ENCODE measurements at regions not wholly inside any gene's neighbourhood (a gene's known extent, or its start where the extent isn't known, plus 50 kb on each side); places are given as distances from the start of the nearest gene placed in this dataset.
"Not testable (repeated sequence)": the region's sequence is repeated elsewhere in the genome, so short reads cannot be mapped to it uniquely, and the experiment has no call there.

DNA sequence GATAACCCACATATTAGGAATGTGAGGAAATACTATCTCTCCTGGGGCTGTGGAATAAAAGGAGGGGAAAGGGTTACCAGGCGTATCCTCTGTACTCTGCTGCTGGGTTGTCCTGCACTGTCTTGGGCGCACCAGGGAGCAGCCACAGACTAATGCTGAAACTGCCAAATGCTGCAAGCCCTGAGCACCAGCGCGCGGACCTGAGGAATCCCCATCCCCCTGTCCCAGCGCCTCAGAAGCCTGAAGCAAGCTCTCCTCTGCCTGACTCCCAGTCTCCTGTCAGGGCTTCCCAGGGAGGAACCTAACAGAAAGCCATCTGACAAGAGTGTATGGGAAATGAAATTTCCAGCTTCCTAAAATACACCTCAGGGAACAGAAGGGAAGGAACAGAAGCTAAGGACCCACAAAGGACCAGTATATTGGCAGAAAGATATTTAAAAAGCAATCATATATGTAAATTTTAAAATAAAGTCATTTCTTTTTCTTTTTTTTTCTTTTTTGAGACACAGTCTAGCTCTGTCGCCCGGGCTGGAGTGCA lies 158.3 kb upstream of the C2CD4B start:
- H3K9me3 Mint-ChIP-seq, result no peaks in the 10 kb centered on the region
- H3K27ac Mint-ChIP-seq, result no peak overlapping the region
- H3K4me3 Mint-ChIP-seq, result no peak overlapping the region
- no peaks in the 10 kb centered on the region for H3K36me3 Mint-ChIP-seq (ENCODE audit: low read depth)
- peaks cover 10% of the 10 kb centered on the region for H3K27me3 Mint-ChIP-seq (ENCODE audit: low read depth)
- no peaks in the 10 kb centered on the region for H3K4me1 Mint-ChIP-seq (ENCODE audit: low read depth)

DNA sequence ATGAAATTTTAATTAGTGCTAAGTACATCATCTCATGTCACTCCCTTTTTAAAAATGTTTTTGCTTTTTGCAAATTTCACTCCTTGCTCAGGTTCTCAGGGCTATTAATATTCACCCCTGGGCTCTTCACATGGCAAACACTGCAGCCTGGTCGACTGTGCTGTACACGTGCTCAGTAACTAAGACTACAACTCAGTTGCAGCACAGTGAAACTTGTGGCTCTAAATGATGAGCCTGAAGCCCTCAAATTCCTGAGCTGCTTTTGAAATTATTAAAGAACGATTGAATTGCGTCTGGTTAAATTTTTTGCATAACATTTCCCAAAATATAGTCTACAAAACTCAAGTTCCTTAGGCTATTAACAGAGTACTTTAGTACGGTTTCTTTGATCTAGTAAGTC lies 159.3 kb upstream of the C2CD4B start:
- no peak overlapping the region for H3K4me3 Mint-ChIP-seq
- H3K4me1 Mint-ChIP-seq (ENCODE audit: low read depth), result no peaks in the 10 kb centered on the region
- H3K36me3 Mint-ChIP-seq (ENCODE audit: low read depth), result no peaks in the 10 kb centered on the region
- H3K27me3 Mint-ChIP-seq (ENCODE audit: low read depth), result peaks cover 10% of the 10 kb centered on the region
- no peaks in the 10 kb centered on the region for H3K9me3 Mint-ChIP-seq
- H3K27ac Mint-ChIP-seq, result no peak overlapping the region

DNA sequence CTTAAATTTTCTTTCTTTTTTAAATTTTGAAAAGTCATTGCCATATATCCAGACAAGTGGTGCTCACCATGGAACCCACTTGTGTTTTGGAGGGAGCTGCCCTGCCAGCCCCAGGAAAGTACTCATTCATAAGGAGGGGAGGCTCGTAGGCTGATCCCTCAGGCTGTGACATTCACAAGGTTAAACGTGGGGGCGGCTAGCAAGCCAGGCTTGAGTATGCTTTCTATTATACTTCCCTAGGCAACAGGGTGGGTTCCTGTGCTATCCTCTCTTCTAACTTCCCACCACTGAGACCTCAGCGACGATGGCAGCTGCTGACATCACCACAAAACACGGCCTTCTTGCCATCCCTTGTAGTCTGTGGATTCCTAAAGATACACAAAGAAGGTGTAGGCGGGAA lies 160.5 kb upstream of the C2CD4B start:
- Mint-ChIP-seq H3K36me3 (ENCODE audit: low read depth) (no peaks in the 10 kb centered on the region), H3K9me3 (no peaks in the 10 kb centered on the region), H3K4me3 (no peak overlapping the region), H3K27ac (no peak overlapping the region), H3K4me1 (ENCODE audit: low read depth) (no peaks in the 10 kb centered on the region), H3K27me3 (ENCODE audit: low read depth) (peaks cover 10% of the 10 kb centered on the region)

DNA sequence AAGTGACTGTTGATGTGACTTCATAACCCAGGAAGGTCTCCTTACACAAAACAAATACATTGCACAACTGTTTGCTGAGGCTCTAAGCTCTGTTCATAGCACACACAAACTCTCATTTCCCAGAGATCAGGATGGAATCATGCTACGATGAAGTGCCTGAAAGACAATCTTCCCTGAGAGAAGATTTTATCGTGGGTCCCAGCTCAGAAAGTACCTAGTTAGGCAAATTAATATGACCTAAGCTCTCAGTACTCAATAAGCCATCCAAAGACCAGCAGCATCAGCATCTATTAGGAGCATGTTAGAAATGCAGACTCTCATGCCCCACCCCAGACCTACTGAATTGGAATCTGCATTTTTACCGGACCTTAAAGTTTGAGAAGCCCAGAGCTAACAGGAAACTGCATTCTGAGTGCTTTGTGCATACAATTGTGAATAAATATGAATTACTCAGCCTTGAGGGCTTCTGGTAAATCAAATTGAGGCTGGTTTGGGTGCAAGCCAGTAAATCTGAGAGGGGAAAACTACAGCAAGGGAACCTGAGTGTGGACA lies 161.5 kb upstream of the C2CD4B start:
- no peaks in the 10 kb centered on the region for H3K36me3 Mint-ChIP-seq (ENCODE audit: low read depth)

DNA sequence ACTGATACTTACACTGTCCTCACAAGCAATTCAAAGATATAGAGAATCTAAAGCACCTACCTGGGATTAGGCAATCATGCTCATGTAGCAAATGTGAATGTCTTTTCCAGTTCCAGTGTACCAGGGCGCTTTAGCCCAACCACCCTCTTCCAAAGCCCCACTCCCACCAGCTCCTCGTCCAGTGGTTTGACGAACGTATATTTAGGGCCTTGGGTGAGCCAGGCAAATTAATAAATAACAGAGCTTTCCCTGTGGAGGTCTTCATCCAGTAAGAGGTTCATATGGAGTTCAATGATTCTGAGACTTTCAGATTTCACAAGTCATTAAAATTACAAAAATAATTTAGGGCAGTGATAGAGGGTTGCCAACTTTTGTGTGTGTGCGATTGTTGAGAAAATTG lies 162.3 kb upstream of the C2CD4B start:
- H3K27ac Mint-ChIP-seq, result no peak overlapping the region

More for the DNA sequence above, 161.5 kb upstream of the C2CD4B start:
- H3K27ac Mint-ChIP-seq, result no peak overlapping the region
- no peaks in the 10 kb centered on the region for H3K9me3 Mint-ChIP-seq
- H3K4me3 Mint-ChIP-seq, result no peak overlapping the region
- H3K27me3 Mint-ChIP-seq (ENCODE audit: low read depth), result peaks cover 10% of the 10 kb centered on the region
- H3K4me1 Mint-ChIP-seq (ENCODE audit: low read depth), result no peaks in the 10 kb centered on the region

DNA sequence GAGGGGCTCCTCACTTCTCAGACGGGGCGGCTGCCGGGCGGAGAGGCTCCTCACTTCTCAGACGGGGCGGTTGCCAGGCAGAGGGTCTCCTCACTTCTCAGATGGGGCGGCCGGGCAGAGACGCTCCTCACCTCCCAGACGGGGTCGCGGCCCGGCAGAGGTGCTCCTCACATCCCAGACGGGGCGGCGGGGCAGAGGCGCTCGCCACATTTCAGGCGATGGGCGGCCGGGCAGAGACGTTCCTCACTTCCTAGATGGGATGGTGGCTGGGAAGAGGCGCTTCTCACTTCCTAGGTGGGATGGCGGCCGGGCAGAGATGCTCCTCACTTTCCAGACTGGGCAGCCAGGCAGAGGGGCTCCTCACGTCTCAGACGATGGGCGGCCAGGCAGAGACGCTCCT lies 167.4 kb upstream of the C2CD4B start:
- H3K27me3 Mint-ChIP-seq (ENCODE audit: low read depth); H3K4me1 Mint-ChIP-seq (ENCODE audit: low read depth); H3K27ac Mint-ChIP-seq; H3K36me3 Mint-ChIP-seq (ENCODE audit: low read depth); H3K9me3 Mint-ChIP-seq; H3K4me3 Mint-ChIP-seq: not testable (repeated sequence)

More for the DNA sequence above, 162.3 kb upstream of the C2CD4B start:
- Mint-ChIP-seq H3K36me3 (ENCODE audit: low read depth) (no peaks in the 10 kb centered on the region), H3K27me3 (ENCODE audit: low read depth) (peaks cover 10% of the 10 kb centered on the region), H3K4me3 (no peak overlapping the region), H3K4me1 (ENCODE audit: low read depth) (no peaks in the 10 kb centered on the region), H3K9me3 (no peaks in the 10 kb centered on the region)

DNA sequence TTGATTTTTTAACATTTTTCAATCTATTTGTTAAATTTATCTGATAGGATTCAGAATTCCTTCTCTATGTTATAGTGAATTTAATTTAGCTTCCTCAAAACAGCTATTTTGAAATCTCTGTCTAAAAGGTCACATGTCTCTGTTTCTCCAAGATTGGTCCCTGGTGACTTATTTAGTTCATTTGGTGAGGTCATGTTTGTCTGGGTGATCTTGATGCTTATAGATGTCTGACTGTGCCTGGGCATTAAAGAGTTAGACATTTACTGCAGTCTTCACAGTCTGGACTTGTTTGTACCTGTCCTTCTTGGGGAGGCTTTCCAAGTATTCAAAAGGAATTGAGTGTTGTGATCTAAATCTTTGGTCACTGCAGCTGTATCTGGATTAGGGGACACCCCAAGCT lies 169.5 kb upstream of the C2CD4B start:
- H3K27ac Mint-ChIP-seq, result no peak overlapping the region
- H3K27me3 Mint-ChIP-seq (ENCODE audit: low read depth), result peaks cover 4% of the 10 kb centered on the region
- no peaks in the 10 kb centered on the region for H3K4me1 Mint-ChIP-seq (ENCODE audit: low read depth)
- no peak overlapping the region for H3K4me3 Mint-ChIP-seq
- no peaks in the 10 kb centered on the region for H3K9me3 Mint-ChIP-seq
- H3K36me3 Mint-ChIP-seq (ENCODE audit: low read depth), result no peaks in the 10 kb centered on the region

DNA sequence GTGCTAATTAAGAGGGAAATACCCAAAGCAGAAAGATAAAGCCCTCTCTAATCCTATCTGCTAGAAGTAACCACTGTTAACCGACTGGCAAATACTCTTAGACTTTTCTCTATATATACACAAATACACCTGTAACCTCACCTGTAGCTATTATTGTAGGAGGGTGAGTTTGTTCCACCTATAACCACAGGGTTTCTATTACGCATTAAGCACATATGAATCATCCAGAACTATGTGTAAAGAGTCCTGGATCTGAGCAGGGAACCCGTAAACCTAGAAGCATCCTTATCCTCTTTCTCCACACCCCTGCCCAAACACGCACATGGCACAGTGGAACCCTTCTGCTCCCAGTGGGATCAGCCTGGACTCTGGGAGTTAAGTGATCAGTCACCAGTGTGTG lies 172.8 kb upstream of the C2CD4B start:
- no peaks in the 10 kb centered on the region for H3K36me3 Mint-ChIP-seq (ENCODE audit: low read depth)
- no peak overlapping the region for H3K4me3 Mint-ChIP-seq
- no peaks in the 10 kb centered on the region for H3K9me3 Mint-ChIP-seq
- no peak overlapping the region for H3K27ac Mint-ChIP-seq
- no peaks in the 10 kb centered on the region for H3K4me1 Mint-ChIP-seq (ENCODE audit: low read depth)
- H3K27me3 Mint-ChIP-seq (ENCODE audit: low read depth), result peaks cover 4% of the 10 kb centered on the region

DNA sequence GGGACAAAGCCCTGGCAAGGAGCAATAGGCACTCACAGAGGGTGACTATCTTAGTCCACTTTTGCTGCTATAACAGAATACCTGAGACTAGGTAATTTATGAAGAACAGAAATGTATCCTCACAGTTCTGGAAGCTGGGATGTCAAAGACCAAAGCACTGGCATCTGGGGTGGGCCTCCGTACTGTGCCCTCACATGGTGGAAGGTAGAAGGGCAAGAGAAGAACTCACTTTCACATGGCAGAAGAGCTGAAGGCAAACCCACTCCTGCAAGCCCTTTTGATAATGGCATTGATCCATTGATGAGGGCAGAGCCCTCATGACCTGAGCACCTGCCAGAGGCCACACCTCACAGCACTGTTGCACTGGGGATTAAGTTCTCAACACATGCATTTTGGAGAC lies 173.4 kb upstream of the C2CD4B start:
- H3K27ac Mint-ChIP-seq, result no peak overlapping the region
- H3K4me1 Mint-ChIP-seq (ENCODE audit: low read depth), result no peaks in the 10 kb centered on the region
- H3K36me3 Mint-ChIP-seq (ENCODE audit: low read depth), result no peaks in the 10 kb centered on the region
- H3K4me3 Mint-ChIP-seq, result no peak overlapping the region
- peaks cover 4% of the 10 kb centered on the region for H3K27me3 Mint-ChIP-seq (ENCODE audit: low read depth)
- H3K9me3 Mint-ChIP-seq, result no peaks in the 10 kb centered on the region

DNA sequence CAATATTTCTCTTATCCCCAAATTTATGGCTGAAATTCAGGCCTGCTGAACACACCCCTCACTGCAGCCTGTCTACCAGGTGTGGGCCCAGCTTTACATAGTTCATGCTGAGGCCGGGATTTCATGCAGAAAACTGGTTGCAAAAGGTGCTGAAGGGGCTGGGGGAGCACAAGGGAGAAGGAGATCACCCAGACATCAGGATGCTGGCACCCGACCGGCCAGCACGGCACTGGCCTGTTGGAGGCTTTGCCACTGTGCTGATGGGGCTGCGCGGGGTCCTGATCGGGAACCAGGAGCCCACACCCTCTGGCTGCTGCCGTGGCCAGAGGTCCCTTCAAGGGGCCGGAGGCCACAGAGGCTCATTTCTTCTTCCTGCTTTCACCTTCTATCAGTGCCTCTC lies 177.9 kb upstream of the C2CD4B start:
- H3K4me1 Mint-ChIP-seq (ENCODE audit: low read depth), result peaks cover 5% of the 10 kb centered on the region
- no peak overlapping the region for H3K27ac Mint-ChIP-seq
- no peak overlapping the region for H3K4me3 Mint-ChIP-seq
- peaks cover 3% of the 10 kb centered on the region for H3K9me3 Mint-ChIP-seq
- no peaks in the 10 kb centered on the region for H3K36me3 Mint-ChIP-seq (ENCODE audit: low read depth)
- H3K27me3 Mint-ChIP-seq (ENCODE audit: low read depth), result peaks cover 4% of the 10 kb centered on the region

DNA sequence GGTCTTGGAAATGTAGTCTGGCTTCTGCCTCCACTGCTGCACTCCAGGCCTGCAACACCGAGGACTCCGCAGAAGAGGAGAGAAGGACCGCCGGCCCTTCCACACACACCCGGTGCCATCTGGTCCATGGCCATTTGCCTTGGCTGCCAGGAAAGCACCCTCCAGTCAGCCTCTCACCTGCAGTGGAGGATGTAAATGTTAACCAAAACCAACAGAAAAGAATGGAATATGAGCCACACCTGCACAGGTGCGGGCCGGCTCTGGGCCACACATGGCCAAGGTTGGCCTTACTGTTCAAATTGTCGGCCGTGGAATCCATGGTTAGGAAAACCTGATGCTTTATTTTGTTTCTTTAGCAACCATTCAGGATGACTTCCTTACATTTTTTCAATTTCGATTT lies 178.3 kb upstream of the C2CD4B start:
- H3K4me3 Mint-ChIP-seq, result no peak overlapping the region
- H3K27me3 Mint-ChIP-seq (ENCODE audit: low read depth), result peaks cover 3% of the 10 kb centered on the region
- peaks cover 5% of the 10 kb centered on the region for H3K4me1 Mint-ChIP-seq (ENCODE audit: low read depth)
- no peaks in the 10 kb centered on the region for H3K36me3 Mint-ChIP-seq (ENCODE audit: low read depth)
- no peak overlapping the region for H3K27ac Mint-ChIP-seq
- peaks cover 3% of the 10 kb centered on the region for H3K9me3 Mint-ChIP-seq

DNA sequence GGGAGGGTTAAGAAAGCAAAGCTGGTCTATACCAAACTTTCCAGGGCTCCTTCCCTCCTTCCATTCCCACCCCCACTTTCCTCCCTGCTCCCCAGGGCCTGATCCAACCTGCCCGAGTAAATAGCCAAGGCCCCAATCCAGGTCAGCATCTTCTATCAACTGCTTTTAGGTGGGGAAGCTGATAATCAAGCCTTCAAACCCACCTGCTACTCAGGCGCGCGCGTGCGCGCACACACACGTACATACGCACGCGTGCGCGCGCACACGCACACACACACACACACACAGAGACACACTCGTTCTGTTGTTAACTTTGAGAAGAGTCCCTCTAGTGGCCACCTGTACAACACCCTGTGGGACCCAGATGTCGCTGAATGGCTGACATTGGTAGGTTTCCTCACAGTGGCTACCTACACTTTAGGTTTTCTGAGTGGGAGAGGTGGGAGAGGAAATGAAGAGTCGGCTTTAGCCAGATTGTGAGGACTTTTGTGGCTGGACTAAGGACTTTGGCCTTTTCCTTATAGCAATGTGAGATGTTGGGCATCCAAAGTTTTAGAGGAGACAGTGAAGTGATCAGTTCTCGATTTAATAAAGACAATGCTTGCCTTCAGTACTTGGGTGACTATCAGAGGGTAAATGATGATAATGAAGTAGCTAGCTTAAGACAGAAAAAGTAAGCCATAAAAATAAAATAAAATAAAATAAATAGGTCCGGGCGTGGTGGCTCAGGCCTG lies 179.9 kb upstream of the C2CD4B start:
- Mint-ChIP-seq H3K9me3 (peaks cover 3% of the 10 kb centered on the region), H3K27ac (peak overlapping the region; percentile 68), H3K36me3 (ENCODE audit: low read depth) (no peaks in the 10 kb centered on the region), H3K4me1 (ENCODE audit: low read depth) (peaks cover 5% of the 10 kb centered on the region), H3K27me3 (ENCODE audit: low read depth) (no peaks in the 10 kb centered on the region), H3K4me3 (peak overlapping the region; percentile 63)

DNA sequence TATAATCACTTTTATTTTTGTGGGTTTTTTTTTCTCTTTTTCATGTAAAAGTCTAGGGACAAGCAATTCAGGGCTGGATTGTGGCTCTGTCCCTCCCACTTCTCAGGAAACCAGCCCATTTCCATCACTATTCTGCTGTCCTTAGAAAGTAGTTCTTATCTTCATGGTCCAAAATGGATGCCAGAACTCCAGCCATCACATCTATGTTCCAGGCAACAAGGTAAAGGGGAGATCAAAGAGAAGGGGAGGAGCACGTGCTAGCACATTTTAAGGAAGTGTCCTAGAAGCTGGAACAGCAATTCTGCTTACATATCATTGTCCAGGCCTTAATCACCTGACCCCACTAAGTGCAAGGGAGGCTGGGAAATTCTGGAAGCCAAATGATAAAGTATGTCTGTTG lies 181.1 kb upstream of the C2CD4B start:
- Mint-ChIP-seq H3K4me1 (ENCODE audit: low read depth) (peaks cover 5% of the 10 kb centered on the region), H3K36me3 (ENCODE audit: low read depth) (no peaks in the 10 kb centered on the region), H3K27ac (no peak overlapping the region), H3K4me3 (no peak overlapping the region), H3K9me3 (peaks cover 3% of the 10 kb centered on the region), H3K27me3 (ENCODE audit: low read depth) (peaks cover 1% of the 10 kb centered on the region)

DNA sequence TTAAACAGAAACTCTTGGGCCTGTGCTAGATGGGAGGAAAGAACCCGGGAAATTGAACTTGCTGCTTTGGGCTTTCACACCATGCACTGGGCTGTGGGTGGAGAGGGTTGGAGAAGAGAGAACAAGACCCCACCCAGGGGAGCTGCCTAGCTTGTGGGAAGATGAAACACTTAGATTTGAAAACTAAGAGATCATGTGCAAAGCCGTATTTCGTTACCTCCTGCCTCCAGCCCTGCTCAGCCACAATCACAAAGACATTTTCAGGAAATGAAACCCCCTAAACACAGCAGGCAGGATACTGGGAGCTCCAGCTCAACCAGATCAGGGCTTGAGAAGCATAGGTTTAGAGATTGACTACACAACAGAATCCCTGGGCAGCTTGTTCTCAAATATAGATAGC lies 183.0 kb upstream of the C2CD4B start:
- Mint-ChIP-seq H3K27ac (no peak overlapping the region), H3K4me1 (ENCODE audit: low read depth) (peaks cover 5% of the 10 kb centered on the region), H3K36me3 (ENCODE audit: low read depth) (no peaks in the 10 kb centered on the region), H3K27me3 (ENCODE audit: low read depth) (peaks cover 7% of the 10 kb centered on the region), H3K9me3 (peaks cover 3% of the 10 kb centered on the region), H3K4me3 (no peak overlapping the region)

DNA sequence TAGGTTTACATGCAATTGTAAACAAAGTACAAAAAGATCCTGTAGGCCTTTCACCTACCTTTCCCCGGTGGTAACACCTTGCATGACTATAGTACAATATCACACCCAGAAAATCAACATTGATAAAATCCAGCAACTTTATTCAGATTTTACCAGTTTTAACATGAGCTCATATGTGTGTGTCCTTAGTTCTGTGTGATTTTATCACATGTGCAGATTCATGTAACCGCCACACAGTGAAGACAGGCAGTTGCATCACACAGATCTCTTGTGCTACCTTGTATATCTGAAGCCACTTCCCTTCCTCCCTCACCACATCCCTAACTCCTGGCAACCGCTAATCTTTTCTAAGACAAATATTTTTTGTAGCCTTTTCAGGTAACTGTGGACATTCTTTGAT lies 183.5 kb upstream of the C2CD4B start:
- peaks cover 7% of the 10 kb centered on the region for H3K27me3 Mint-ChIP-seq (ENCODE audit: low read depth)
- peaks cover 3% of the 10 kb centered on the region for H3K9me3 Mint-ChIP-seq
- no peak overlapping the region for H3K4me3 Mint-ChIP-seq
- H3K4me1 Mint-ChIP-seq (ENCODE audit: low read depth), result peaks cover 5% of the 10 kb centered on the region
- H3K36me3 Mint-ChIP-seq (ENCODE audit: low read depth), result no peaks in the 10 kb centered on the region
- H3K27ac Mint-ChIP-seq, result no peak overlapping the region
